Ecto neural progenitor cell (in vitro differentiated cells): ENCODE measurements at regions not wholly inside any gene's neighbourhood (a gene's known extent, or its start where the extent isn't known, plus 50 kb on each side); places are given as distances from the start of the nearest gene placed in this dataset.
"Not testable (repeated sequence)": the region's sequence is repeated elsewhere in the genome, so short reads cannot be mapped to it uniquely, and the experiment has no call there.

Experiments used
- DNase-seq: peaks from one replicate; pipeline ENCODE4 v3.0.0-alpha.2; 2018; ENCODE audit warnings: low spot score

DNA sequence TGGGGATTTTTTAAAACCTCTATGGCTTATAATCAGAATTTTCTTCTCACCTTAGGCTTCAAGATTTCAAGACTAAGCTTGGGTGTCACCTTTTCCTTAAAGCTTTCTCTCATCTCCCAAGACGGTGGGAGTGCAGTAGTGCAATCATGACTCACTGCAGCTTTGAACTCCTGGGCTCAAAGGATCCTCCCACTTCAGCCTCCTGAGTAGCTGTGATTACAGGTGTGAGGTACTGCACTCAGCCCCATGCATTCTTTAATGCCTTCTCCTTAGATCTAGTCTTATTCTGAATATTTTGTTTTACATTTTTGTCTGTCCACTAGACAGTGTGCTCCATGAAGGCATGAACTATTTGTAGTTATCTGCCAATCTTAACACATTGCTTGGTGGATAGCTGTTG, 55.7 kb upstream of the FAT3 start:
- DNase-seq, result no peak

- DNase-seq, result no peak
These were observed 57.0 kb upstream of the FAT3 start for GRCh38 chr11:92167571-92167970.

- no peak for DNase-seq
These were observed 58.3 kb upstream of the FAT3 start for GRCh38 chr11:92166335-92166734.

DNA sequence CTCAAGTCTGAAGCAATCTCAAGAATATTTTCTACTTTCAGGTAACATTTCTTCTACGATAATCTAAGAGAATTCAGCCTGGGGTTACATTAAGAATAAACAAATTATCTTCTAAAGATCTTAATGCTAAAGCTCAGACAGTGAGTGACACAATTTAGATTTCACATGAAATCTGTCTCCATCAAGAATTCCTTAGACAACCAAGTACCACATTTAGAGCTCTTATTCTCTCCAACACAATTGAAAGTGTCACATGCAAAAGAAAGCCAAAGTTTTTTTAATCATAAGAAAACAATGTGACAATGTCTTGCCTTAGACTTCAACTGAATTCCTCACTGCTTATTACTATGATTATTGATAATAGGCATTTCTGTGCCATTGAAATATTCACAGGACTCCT, 60.7 kb upstream of the FAT3 start:
- DNase-seq, result no peak

DNA sequence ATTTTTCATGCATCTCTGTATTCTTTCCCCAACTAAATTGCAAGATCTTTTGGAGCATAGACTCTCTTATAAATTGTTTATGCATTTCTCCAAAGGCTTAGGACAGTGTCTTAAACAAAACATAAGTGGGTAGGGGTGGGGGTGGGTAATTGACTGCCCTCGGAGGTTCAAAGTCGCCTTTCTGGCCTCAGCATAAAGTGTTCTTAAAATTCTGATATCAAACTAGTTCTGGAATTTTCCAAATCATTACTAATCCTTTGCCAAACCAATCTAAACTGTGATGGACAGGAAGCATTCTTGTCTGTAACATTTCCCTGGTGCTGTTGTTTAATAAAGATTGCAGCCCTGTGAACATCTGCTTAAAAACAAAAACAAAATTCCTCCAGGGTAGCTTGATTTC, 61.8 kb upstream of the FAT3 start:
- no peak for DNase-seq

DNA sequence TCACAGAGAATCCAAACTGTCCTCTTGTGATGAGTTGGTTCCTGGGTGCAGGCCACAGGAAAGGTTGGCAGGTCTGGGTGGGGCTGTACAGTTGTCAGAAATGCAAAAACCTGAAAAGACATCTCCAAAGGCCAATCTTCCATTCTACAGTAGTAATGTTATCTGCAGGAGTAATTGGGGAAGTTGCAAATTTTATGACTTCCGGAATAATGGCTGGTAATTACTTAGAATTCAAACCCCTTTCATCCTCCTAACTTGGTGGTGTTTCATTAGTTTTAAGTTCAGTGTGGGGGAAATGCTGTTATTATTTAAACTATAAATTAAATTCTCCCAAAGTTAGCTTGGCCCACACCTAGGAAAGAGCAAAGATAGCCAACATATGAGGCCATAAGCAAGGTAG, 64.7 kb upstream of the FAT3 start:
- no peak for DNase-seq

GRCh38 chr11:92157390-92157789, 67.2 kb upstream of the FAT3 start:
- DNase-seq, result not testable (repeated sequence)

- DNase-seq, result no peak
These were observed 70.0 kb upstream of the FAT3 start for GRCh38 chr11:92154611-92155010.

DNA sequence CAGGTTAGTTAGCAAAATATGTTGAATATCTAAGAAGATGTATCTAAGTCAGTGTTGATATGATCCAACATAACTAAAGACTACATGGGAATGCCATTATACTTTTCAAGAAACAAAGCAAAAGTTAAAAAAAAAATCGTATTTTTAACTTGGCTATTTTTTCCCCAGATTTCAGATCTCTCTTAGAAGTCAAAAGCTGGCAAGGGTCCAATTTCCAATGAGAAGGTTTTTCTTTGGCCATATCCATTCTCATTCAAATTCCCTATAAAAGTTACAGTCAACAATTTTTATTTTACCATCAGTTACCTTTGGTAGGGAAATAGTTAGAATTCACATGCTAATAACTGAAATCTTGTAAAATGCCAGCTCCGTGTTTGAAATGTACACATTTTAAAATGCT, 70.5 kb upstream of the FAT3 start:
- no peak for DNase-seq

GRCh38 chr11:92153542-92153941, 71.1 kb upstream of the FAT3 start:
- DNase-seq, result no peak

GRCh38 chr11:92152245-92152644, 72.4 kb upstream of the FAT3 start:
- DNase-seq, result no peak

- no peak for DNase-seq
These were observed 74.6 kb upstream of the FAT3 start for GRCh38 chr11:92149996-92150395.

DNA sequence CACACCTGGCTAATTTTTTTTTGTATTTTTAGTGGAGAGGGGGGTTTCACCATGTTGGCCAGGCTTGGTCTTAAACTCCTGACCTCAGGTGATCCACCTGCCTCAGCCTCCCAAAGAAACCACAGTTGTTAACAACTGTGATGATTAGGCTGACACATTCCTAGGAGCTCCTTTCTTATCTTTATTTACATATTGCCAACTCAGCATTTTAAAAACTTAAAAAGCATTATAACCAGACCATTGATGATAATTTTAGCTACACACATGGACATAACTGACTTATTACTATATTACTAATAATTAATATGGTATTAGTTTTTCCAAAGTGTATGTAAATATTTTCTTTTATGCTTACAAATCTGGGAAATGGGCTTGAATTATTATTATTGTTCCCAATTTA, 82.9 kb upstream of the FAT3 start:
- DNase-seq, result no peak

- no peak for DNase-seq
These were observed 83.5 kb upstream of the FAT3 start for GRCh38 chr11:92141159-92141558.

- DNase-seq, result no peak
These were observed 84.6 kb upstream of the FAT3 start for GRCh38 chr11:92140021-92140420.

DNA sequence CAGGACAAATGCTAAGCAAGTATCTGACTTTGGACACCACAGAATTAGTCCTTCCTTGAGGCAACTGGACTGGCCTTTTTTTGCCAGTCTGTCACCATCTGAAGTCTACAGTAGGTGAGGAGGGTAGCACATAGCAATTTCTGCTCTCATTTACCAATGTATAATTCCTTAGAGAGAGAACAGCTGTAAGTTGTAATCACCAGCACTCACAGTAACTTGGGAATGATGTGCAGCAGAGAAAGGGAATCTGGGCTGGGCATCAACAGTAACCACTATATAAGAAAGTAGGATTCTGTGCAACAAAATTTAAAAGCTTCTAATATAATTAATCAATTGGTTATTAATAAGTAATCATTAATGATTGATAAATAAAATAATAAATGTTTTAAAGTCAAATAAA, 86.3 kb upstream of the FAT3 start:
- DNase-seq, result no peak

GRCh38 chr11:92137747-92138146, 86.9 kb upstream of the FAT3 start:
- no peak for DNase-seq

- no peak for DNase-seq
These were observed 87.8 kb upstream of the FAT3 start for GRCh38 chr11:92136797-92137196.

DNA sequence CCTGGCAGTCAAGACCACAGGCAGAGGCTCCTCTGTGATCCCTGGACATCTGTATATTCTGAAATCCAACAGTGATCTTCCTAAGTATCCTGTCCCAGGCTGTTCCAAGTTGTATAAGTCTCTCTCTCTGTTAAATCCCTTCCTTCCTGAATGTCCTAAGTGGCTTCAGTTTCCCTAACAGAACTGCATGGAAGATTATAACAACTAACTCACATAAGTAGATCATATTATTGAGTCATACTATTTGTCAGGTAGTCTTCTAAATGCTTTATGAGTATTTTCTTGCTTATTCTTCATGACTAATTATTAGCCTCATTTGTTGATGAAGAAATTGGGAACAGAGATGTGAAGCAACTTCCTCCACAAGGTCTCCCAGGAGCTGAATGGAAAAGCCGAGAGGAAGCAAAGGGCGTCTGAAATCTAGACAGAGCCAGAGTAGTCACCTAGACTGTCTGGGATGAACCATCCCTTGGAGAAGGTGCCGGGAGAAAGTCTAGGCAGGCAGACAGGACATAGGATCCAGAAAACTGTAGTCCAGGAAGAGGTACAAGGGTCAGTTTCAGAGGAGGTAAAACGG, 93.2 kb upstream of the FAT3 start:
- DNase-seq, result no peak

DNA sequence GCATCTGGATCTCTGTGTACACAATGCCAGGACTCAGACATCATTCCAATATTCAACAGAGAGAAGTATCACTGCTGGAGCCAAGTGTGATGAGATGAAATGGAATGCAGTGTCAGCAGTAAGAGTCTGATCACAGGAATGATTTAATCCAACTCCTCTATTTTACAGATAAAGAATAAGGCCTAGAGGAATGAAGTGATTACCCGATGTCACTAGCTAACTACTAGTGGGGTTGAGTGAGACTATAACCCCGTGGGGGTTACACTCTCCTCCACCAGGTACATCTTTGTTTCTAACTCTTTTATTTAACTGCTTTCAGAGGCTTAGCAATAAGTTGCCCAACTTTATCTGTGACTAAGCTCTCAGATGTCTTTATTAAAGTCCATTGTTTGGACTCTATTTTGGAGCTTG, 94.2 kb upstream of the FAT3 start:
- no peak for DNase-seq

DNA sequence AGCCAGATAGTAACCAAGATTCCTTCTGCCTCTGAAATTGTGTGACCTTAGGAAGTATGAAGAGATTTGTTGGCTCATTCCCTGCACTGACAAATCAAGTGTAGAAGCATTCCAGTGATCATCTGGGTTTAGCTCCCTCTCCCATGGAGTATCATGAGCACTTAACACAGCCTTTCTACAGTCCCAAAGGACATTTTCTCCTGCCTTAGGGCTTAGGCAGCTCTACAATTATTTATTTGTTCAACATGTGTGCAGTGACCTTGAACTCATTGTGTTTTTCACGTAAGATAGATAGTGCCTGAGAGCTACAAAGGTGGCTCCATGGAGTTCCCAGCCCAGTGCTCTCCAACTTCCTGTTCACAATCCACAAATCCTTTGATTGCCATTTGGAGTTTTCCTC, 94.8 kb upstream of the FAT3 start:
- DNase-seq, result no peak

DNA sequence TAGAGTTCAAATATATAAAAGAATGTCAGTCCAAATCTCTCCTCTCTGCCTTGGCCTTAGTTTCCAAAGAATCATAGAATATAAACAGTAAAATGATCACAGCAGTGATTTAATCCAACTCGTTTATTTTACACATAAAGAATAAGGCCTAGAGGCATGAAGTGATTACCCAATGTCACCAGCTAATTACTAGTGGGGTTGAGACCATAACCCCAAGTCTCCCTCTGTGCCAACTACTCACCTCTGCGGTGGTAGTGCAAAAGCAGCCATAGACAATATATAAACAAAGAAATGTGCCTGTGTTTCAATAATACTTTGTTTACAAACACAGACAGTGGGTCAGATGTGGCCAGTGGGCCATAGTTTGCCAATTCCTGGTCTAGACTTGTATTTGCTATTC, 96.6 kb upstream of the FAT3 start:
- no peak for DNase-seq

DNA sequence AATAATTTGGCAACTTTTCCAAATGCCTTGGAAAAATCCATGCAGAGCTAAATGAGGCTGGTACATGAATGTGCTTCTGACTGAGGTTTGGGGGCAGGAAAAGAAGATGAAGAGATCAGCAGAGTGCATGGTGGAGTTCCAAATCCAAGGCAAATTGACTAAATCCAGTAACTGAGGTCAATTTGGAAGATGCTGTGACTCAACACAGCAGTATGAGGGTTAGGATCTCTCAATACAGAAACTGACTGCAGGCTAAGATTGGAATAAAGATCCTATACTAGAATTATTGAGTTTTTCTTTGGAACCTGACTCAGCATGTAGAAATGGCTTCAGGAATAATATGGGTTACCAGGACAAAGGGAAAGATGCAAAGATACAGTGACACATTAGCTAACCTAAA, 99.3 kb upstream of the FAT3 start:
- DNase-seq, result no peak

GRCh38 chr11:92123540-92123939, 101.1 kb upstream of the FAT3 start:
- DNase-seq, result no peak

GRCh38 chr11:92122561-92122960, 102.1 kb upstream of the FAT3 start:
- DNase-seq, result no peak
